Astrocyte of the cerebellum (primary cell): ENCODE measurements at regions not wholly inside any gene's neighbourhood (a gene's known extent, or its start where the extent isn't known, plus 50 kb on each side); places are given as distances from the start of the nearest gene placed in this dataset.

ENCODE experiments used
- DNase-seq: peaks from one replicate; pipeline ENCODE4 v3.0.0-alpha.2; 2011; ENCODE audit warnings: low read depth
- H3K4me3 ChIP-seq: 2 replicates; pipeline ENCODE4 v1.5.1; 2011; ENCODE audit warnings: mild to moderate bottlenecking, low read depth, low read length, moderate library complexity
- CTCF ChIP-seq: IDR thresholded peaks from 2 replicates; pipeline ENCODE4 v1.5.1; 2012; ENCODE audit warnings: low read length, low read depth, moderate library complexity, mild to moderate bottlenecking; ENCODE audit errors: missing control alignments
- in situ Hi-C: cut with HindIII; loops from 2 replicates; pipeline ENCODE4 v1.10.0; 2017; ENCODE audit warnings: low sequenced_read_pairs

- DNase-seq: no peak
- no peak overlapping the region for H3K4me3 ChIP-seq
- TF ChIP-seq CTCF: no peak
- in situ Hi-C loops: no loop called here
Measured at GRCh38 chr14:22502007-22502406, 87.0 kb downstream of the DAD1 start.

GRCh38 chr14:22500954-22501726 lies 87.9 kb downstream of the DAD1 start:
- DNase-seq: no peak
- H3K4me3 ChIP-seq: no peak overlapping the region
- no peak for TF ChIP-seq CTCF
- in situ Hi-C loops: no loop called here

- in situ Hi-C loops: no loop called here
- DNase-seq: no peak
- TF ChIP-seq CTCF: no peak
- H3K4me3 ChIP-seq: no peak overlapping the region
Measured at GRCh38 chr14:22500525-22500924, 88.5 kb downstream of the DAD1 start.

GRCh38 chr14:22497671-22498093 lies 91.3 kb downstream of the DAD1 start:
- H3K4me3 ChIP-seq: no peak overlapping the region
- no peak for TF ChIP-seq CTCF
- in situ Hi-C loops: no loop called here
- DNase-seq: no peak

GRCh38 chr14:22497144-22497423 lies 91.9 kb downstream of the DAD1 start:
- DNase-seq: no peak
- H3K4me3 ChIP-seq: no peak overlapping the region
- in situ Hi-C loops: no loop called here
- TF ChIP-seq CTCF: no peak

- no peak overlapping the region for H3K4me3 ChIP-seq
- in situ Hi-C loops: no loop called here
Measured at GRCh38 chr14:22494486-22495135, 94.4 kb downstream of the DAD1 start.

More at GRCh38 chr14:22494486-22495135, 94.4 kb downstream of the DAD1 start:
- TF ChIP-seq CTCF: no peak
- no peak for DNase-seq
